Kidney (tissue), 13 donors: ENCODE measurements at regions not wholly inside any gene's neighbourhood (a gene's known extent, or its start where the extent isn't known, plus 50 kb on each side); places are given as distances from the start of the nearest gene placed in this dataset.

Experiments
- DNase-seq, 5 donors: peaks; one replicate each; pipeline ENCODE4 v3.0.0-alpha.2; 2013 to 2020
- FAIRE-seq: peaks from 2 replicates; lab custom pipeline; 2012; peaks lifted over from hg19 to GRCh38; lab: Jason Lieb, UNC
- H3K27ac ChIP-seq, 2 donors: one replicate each; pipeline ENCODE4 v1.7.0; 2013; ENCODE audit warnings: low read depth in 2 of 2, low read length in 2 of 2, inconsistent platforms in 1 of 2
- H3K27me3 ChIP-seq: one replicate; pipeline ENCODE4 v1.7.1; 2013; ENCODE audit warnings: low read length, inconsistent platforms; ENCODE audit not compliant: control insufficient read depth, insufficient read depth
- H3K36me3 ChIP-seq, 3 donors: one replicate each; pipeline versions ENCODE4 v1.7.0 to v1.7.1; 2013; ENCODE audit warnings: low read length in 3 of 3, control low read depth in 1 of 3, inconsistent platforms in 1 of 3; ENCODE audit not compliant: insufficient read depth in 3 of 3, control insufficient read depth in 2 of 3
- H3K4me1 ChIP-seq, 3 donors: one replicate each; pipeline versions ENCODE4 v1.7.0 to v1.7.1; 2013; ENCODE audit warnings: low read length in 3 of 3, inconsistent platforms in 1 of 3, low read depth in 1 of 3; ENCODE audit not compliant: control insufficient read depth in 2 of 3, insufficient read depth in 2 of 3
- H3K4me3 ChIP-seq, 3 donors: one replicate each; pipeline versions ENCODE4 v1.7.0 to v1.8.1; 2013; ENCODE audit warnings: low read length in 3 of 3, control low read depth in 1 of 3, inconsistent platforms in 1 of 3
- H3K9ac ChIP-seq, 3 donors: one replicate each; pipeline versions ENCODE4 v1.7.0 to v1.7.1; 2013; ENCODE audit warnings: low read length in 3 of 3, control low read depth in 1 of 3, inconsistent platforms in 1 of 3
- H3K9me3 ChIP-seq, 3 donors: one replicate each; pipeline versions ENCODE4 v1.7.0 to v1.7.1; 2013; ENCODE audit warnings: low read length in 3 of 3, control low read depth in 1 of 3, inconsistent platforms in 1 of 3; ENCODE audit not compliant: control insufficient read depth in 2 of 3, insufficient read depth in 1 of 3
- CTCF ChIP-seq: IDR thresholded peaks from 3 replicates; pipeline ENCODE4 v1.5.1; 2012; ENCODE audit warnings: mild to moderate bottlenecking, moderate library complexity, borderline replicate concordance; ENCODE audit not compliant: insufficient read depth; ENCODE audit errors: extremely low read depth
- intact Hi-C: fragments of 100-400 bp; cut with DNase I; formaldehyde crosslinking; loops from one replicate; pipeline ENCODE4 v1.11.1; 2022
- donor health status: control.
- donor health status: control.
- donor health status: control.
- donor health status: control.
- donor health status: control.
- donor health status: DM: yes; HTN: yes; CAD: no.
- donor health status: Normal renal cell carcinoma (clear cell type).

DNA sequence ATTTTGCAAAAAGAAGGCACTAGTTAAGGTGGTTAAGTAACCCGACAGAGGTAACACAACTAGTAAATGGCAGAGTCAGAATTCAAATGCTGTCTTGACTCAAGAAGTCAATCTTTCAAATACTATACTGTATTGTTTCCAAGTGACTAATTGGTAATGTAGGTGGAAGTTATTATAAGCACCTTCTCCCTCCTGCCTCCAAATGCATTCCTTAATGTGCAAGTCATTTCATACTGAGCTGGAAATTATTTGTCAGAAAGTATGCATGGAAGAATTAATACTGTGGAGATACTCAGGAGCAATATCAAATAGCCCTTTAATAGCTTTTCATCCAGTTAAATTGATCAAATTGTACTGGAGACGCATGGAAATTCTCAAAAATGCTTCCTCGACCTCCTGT, 579.1 kb downstream of the DOK5 start:
- Histone ChIP-seq H3K36me3 (no peaks in the 10 kb centered on the region), H3K27ac (no peak overlapping the region), H3K9ac (no peak overlapping the region), H3K4me3 (no peak overlapping the region), H3K9me3 (no peaks in the 10 kb centered on the region), H3K4me1 (no peaks in the 10 kb centered on the region), H3K27me3 (no peaks in the 10 kb centered on the region)
- TF ChIP-seq CTCF: no peak
- intact Hi-C loops: no loop called here
- no peak for DNase-seq
- FAIRE-seq: no peak

DNA sequence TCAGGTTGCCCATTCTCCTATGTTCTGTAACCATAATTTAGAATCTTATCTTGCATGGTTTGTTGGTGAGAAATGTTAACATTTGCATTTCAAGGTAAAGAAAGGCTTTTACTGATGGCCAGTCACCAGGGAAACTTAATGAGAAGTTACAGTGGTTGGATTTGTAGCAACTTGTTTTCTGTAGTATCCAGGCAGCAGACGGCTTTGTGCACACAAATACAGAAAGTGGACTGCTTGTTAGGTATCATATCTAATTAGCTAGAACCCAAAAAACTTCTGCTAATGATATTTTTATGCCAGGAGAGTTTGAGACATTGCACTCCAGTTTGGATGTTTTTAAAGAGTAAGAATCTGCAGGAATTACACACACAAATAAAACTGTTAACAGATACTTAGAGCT, 578.0 kb downstream of the DOK5 start:
- no peaks in the 10 kb centered on the region for H3K27me3 ChIP-seq
- FAIRE-seq: no peak
- no peak for TF ChIP-seq CTCF
- DNase-seq: no peak
- no peak overlapping the region for H3K9ac ChIP-seq
- no peaks in the 10 kb centered on the region for H3K9me3 ChIP-seq
- intact Hi-C loops: no loop called here
- H3K36me3 ChIP-seq: no peaks in the 10 kb centered on the region
- no peaks in the 10 kb centered on the region for H3K4me1 ChIP-seq
- H3K4me3 ChIP-seq: no peak overlapping the region
- H3K27ac ChIP-seq: no peak overlapping the region

- TF ChIP-seq CTCF: no peak
- Histone ChIP-seq H3K4me1 (no peaks in the 10 kb centered on the region), H3K9ac (no peak overlapping the region), H3K27me3 (no peaks in the 10 kb centered on the region), H3K9me3 (no peaks in the 10 kb centered on the region), H3K27ac (no peak overlapping the region), H3K36me3 (no peaks in the 10 kb centered on the region), H3K4me3 (no peak overlapping the region)
- no peak for FAIRE-seq
- no peak for DNase-seq
- intact Hi-C loops: no loop called here
Observed at GRCh38 chr20:55052459-55052858, 577.1 kb downstream of the DOK5 start.

DNA sequence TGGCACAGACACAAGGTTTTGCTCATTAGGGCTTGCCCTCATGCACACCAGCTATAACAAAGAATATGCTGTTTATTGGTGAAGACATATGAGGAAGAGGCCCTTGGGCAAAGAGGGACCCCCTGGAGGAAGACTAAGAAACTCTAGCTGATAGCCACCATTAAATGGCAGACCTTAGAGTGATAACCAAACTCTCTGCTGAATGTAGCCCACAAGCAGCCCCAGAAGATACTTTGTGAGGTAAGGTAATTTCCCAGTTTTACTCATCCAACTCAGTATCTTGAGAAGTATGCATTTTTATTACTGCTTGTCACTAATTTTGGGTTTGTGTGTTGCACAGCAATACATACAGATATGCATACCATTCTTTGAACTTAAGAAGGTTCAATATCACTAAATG, 563.3 kb downstream of the DOK5 start:
- intact Hi-C loops: no loop called here
- no peak for TF ChIP-seq CTCF
- DNase-seq (no peak), FAIRE-seq (no peak)
- Histone ChIP-seq H3K27me3 (no peaks in the 10 kb centered on the region), H3K27ac (no peak overlapping the region), H3K9ac (no peak overlapping the region), H3K36me3 (no peaks in the 10 kb centered on the region), H3K4me1 (no peaks in the 10 kb centered on the region), H3K4me3 (no peak overlapping the region), H3K9me3 (no peaks in the 10 kb centered on the region)
